DMS53 (cell line): ENCODE measurements at regions not wholly inside any gene's neighbourhood (a gene's known extent, or its start where the extent isn't known, plus 50 kb on each side); places are given as distances from the start of the nearest gene placed in this dataset.
"Not testable (repeated sequence)": the region's sequence is repeated elsewhere in the genome, so short reads cannot be mapped to it uniquely, and the experiment has no call there.

ENCODE experiments used
- DNase-seq: peaks from one replicate; lab custom pipeline; 2025; lab: John Stamatoyannopoulos, UW

DNA sequence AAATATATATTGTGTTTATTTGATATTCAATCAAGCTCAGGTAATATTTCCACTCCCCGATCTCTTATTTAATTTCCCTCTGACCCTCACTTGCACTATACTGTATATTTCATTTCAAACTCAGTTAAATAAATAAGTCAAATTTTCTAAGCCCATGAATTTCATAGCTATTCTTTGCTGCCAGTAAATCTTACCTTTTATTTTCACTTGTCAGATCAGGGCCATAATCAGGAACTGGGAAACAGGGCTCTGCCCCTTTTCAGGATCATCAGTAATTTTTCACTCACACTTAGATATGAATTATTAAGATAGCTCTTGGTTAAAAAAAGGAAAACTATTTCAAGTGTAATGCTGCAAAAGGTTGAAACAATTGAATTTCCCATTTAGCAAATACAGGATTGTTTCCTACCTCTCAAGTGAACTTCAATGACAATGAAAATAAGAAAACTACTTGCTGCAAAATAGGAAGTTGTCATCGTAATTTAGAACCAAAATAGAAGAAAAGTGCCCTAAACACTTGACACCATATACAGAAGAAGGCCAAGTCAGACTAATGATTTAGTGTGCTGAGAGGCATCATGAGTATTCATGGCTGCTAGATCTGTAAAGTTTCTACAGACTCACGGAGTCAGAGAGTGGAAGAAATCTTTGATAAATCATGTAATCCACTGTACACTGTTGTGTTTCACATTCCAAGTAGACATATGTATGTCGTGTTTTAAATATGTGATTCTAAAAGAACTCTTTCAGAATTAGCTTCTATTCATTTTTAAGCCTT is 316.8 kb upstream of the CNTN5 start:
- DNase-seq: no peak

DNA sequence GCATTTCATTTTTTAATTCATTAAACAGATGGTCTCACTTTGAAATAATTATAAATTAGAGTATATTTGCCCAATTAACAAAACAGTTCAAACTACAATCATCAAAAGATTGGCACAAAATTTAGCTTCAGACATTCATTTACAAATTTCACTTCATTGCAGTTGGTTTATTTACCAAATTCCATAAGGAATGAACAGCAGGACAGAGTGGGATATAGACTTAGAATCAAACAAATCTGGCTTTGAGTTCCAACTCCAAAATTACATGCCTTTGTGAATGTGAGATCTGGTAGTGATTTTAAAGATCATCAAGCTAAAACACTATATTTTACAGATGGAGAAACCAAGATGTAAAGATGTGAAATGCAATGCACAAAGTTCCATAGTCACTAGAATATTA is 310.7 kb upstream of the CNTN5 start:
- no peak for DNase-seq

DNA sequence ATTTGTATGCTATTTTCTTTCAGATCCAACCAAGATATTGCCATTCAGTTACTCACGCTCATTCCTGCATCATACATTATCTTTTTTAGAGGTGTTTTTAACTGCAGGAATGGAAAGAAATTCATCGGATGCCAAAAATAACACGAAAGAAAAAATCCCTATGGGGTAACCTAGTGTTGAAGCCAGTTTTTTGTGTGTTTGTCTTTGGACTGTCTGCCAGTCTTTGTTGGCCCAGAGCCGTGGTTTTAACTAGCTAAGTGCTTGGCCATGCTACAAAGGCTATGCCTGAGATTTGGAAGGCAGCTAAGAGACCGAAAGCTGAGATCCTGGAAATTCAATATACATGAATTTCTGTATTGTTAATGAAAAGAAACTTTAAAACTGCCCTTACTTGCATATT is 309.8 kb upstream of the CNTN5 start:
- no peak for DNase-seq

DNA sequence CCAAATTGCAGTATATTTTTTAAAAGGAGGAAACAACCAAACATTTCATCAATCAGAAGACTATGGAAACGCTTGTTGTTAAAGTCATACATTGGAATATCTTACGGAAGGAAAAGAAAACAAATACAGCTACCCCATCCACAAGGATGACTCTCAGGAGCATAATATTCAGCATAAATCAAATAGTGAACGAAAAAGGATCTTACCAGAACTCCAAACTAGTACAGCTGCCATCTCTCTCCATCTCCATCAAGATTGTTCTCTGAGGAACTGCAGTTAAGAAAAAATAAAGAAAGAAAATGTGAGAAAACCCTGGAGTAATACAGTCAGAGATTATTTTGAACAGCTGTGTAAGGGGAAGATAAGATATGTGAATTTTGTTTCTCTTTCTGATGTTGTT is 299.8 kb upstream of the CNTN5 start:
- no peak for DNase-seq

GRCh38 chr11:98725471-98725870 is 295.3 kb upstream of the CNTN5 start:
- no peak for DNase-seq

GRCh38 chr11:98728421-98728820 is 292.3 kb upstream of the CNTN5 start:
- no peak for DNase-seq

- DNase-seq: no peak
Measured at GRCh38 chr11:98729118-98729517, 291.6 kb upstream of the CNTN5 start.

- no peak for DNase-seq
Measured at GRCh38 chr11:98732947-98733346, 287.8 kb upstream of the CNTN5 start.

DNA sequence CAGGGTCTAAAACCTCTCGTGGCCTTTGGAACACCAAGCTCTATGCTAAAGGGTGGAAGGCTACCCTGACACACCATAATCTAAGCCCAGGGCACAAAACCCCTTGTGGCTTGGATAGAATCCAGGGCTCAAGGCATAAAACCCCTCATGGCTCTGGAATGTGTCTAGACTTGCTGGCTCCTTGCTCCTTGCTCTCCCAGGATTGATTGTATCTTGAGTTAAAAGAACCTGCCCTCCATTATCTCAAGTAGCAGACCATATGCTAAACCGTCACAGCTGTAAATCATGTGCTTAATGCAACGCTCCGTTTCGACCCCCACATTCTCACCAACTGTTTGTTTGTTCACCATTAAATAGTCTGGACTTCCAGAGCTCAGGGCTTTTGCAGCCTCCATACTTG is 287.4 kb upstream of the CNTN5 start:
- DNase-seq: not testable (repeated sequence)

- peak; percentile 42 for DNase-seq
Measured at GRCh38 chr11:98734686-98735085, 286.1 kb upstream of the CNTN5 start.

DNA sequence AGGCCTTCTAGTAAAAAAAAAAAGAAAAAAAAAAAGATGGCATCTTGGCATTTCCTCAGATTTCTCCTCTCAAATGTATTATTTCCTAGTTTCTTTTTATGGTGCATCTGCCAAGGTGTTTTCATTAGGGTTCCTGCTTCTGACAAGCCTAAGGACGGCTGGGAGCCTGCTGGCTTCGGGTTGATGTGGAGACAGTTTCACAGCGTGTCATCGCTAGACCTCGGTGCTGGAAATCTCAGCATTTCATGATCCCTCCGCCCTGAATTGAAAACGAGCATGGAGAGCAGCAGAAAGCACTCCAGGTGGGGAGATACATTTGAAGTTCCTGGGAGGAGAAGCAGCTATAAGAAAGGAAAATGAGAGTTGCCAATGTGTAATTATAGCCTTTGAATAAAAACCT is 283.9 kb upstream of the CNTN5 start:
- DNase-seq: no peak

- DNase-seq: no peak
Measured at GRCh38 chr11:98740321-98740720, 280.4 kb upstream of the CNTN5 start.

DNA sequence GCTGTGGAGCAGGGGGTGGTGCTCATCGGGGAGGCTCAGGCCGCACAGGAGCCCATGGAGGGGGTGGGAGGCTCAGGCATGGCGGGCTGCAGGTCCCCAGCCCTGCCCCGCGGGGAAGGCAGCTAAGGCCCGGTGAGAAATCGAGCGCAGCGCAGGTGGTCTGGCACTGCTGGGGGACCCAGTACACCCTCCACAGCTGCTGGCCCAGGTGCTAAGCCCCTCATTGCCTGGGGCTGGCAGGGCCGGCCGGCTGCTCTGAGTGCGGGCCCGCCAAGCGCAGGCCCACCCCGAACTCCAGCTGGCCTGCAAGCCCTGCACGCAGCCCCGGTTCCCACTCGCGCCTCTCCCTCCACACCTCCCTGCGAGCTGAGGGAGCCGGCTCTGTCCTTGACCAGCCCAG is 257.3 kb upstream of the CNTN5 start:
- not testable (repeated sequence) for DNase-seq

- DNase-seq: no peak
Measured at GRCh38 chr11:98766903-98767302, 253.8 kb upstream of the CNTN5 start.

- not testable (repeated sequence) for DNase-seq
Measured at GRCh38 chr11:98770046-98770445, 250.7 kb upstream of the CNTN5 start.

DNA sequence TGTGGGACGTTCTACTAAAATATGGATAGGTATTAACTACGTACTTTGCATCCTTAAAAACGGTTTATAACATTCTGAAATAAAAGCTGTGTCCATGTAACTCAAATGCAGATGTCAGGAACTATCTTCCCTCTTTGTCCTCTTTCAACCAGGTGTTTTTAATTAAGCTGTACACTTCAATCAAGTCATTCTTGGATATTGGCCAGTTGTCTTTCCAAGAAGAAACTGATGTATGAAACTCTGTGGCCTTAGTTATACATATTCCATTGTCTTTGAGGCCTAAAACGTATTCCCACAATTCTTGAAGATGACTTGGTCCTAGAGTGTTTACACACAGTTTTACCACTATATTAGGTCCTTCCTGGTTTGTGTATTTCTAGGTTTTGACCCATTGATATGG is 249.0 kb upstream of the CNTN5 start:
- DNase-seq: no peak

DNA sequence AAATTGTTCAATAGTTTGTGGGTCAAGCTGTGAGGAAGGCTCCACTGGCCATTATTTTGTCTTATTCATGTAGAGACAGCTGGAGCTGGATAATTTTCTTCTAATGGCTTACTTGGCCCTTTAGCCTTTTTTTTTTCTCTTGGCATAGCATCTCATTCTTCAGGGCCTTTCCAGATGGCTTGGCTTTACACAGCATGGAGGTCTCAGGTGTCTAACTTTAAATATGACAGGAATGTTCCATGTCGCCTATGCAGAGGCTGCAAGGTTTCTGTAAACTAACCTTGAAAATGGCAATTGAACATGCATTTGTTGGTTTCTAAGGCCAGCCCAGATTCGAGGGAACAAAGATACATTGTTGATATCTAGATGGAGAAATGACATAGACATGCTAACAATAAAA is 247.9 kb upstream of the CNTN5 start:
- DNase-seq: no peak

GRCh38 chr11:98793276-98793675 is 227.5 kb upstream of the CNTN5 start:
- DNase-seq: no peak

GRCh38 chr11:98798333-98798732 is 222.4 kb upstream of the CNTN5 start:
- no peak for DNase-seq

- DNase-seq: no peak
Measured at GRCh38 chr11:98800696-98801095, 220.1 kb upstream of the CNTN5 start.

DNA sequence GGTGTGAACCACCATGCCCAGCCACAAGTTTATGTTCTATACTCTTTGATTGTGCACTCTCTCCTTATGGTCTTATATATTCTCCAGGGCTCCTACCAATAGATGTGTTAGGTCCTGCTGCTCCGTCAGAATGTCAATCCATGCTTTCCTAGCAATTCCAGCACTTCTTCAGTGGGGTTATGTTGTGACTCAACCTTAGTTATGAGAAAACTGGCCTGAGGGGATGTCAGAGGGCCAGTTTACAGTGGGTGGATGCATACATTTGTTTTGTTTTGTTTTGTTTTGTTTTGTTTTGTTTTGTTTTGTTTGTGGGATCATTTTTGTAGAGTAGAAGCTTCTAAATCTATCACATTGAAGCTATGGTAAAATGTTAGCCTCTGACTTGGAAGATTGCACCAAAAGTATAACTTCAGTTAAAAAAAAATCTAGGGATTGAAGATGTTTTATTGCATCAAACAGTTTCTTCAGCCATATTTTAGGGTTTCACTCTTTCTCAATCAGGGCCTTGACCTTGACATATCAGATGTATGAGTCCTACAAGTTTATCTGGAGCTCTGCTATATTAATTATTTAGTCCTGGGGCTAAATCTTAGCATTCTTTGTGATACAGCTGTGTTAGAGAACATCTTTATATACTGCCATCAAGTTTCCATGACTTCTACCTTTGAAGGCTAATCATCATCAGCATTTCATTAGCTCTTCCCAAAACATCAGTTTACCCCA is 191.6 kb upstream of the CNTN5 start:
- DNase-seq: no peak

GRCh38 chr11:98829971-98830370 is 190.8 kb upstream of the CNTN5 start:
- no peak for DNase-seq

- DNase-seq: no peak
Measured at GRCh38 chr11:98834776-98835175, 186.0 kb upstream of the CNTN5 start.

GRCh38 chr11:98835335-98835734 is 185.4 kb upstream of the CNTN5 start:
- no peak for DNase-seq
